ENCODE measurements at regions not wholly inside any gene's neighbourhood (a gene's known extent, or its start where the extent isn't known, plus 50 kb on each side); places are given as distances from the start of the nearest gene placed in this dataset.

DNA sequence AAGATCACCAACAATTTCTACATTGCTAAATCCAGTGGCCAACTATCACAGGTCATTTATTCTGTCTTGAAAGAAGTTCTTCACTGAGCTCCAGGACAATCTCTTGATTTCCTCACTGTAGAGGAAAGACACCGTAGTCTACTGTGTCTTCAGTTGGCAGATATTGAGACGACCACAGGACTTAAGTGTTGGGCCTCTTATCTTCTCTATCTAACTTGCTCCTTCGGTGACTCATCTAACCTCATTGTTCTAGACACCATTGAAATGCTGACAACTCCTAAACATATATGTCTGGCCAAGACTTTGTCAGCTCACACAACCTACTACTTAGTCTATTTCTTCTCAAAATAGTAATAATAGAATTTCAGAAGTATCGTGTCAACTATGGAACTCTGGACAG lies 425.8 kb downstream of the ARAP2 start:
- TF ChIP-seq USF1 (IDR thresholded peaks at IDR 0.05) (no peak), CEBPB (IDR thresholded peaks at IDR 0.05) (no peak), YY1 (IDR thresholded peaks at IDR 0.05; ENCODE audit: low read depth) (no peak)

- TF ChIP-seq, protein P1, sequence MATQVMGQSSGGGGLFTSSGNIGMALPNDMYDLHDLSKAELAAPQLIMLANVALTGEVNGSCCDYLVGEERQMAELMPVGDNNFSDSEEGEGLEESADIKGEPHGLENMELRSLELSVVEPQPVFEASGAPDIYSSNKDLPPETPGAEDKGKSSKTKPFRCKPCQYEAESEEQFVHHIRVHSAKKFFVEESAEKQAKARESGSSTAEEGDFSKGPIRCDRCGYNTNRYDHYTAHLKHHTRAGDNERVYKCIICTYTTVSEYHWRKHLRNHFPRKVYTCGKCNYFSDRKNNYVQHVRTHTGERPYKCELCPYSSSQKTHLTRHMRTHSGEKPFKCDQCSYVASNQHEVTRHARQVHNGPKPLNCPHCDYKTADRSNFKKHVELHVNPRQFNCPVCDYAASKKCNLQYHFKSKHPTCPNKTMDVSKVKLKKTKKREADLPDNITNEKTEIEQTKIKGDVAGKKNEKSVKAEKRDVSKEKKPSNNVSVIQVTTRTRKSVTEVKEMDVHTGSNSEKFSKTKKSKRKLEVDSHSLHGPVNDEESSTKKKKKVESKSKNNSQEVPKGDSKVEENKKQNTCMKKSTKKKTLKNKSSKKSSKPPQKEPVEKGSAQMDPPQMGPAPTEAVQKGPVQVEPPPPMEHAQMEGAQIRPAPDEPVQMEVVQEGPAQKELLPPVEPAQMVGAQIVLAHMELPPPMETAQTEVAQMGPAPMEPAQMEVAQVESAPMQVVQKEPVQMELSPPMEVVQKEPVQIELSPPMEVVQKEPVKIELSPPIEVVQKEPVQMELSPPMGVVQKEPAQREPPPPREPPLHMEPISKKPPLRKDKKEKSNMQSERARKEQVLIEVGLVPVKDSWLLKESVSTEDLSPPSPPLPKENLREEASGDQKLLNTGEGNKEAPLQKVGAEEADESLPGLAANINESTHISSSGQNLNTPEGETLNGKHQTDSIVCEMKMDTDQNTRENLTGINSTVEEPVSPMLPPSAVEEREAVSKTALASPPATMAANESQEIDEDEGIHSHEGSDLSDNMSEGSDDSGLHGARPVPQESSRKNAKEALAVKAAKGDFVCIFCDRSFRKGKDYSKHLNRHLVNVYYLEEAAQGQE (IDR thresholded peaks at IDR 0.05; ENCODE audit: low read depth) = no peak
- peak; percentile 53; the same call in 1 of the 2 replicates for TF ChIP-seq EP300 (IDR thresholded peaks at IDR 0.05; ENCODE audit: borderline replicate concordance)
- peak; percentile 80 for TF ChIP-seq FOXM1 (IDR thresholded peaks at IDR 0.05; ENCODE audit: borderline replicate concordance, low read depth)
- peak; percentile 86 for TF ChIP-seq TEAD4 (IDR thresholded peaks at IDR 0.05)
- no peak for TF ChIP-seq USF1 (IDR thresholded peaks at IDR 0.05)
- no peak for TF ChIP-seq EGR1 (IDR thresholded peaks at IDR 0.05)
- TF ChIP-seq CEBPB (IDR thresholded peaks at IDR 0.05) = peak; percentile 82
- no peak for TF ChIP-seq YY1 (IDR thresholded peaks at IDR 0.05; ENCODE audit: low read depth)
- peak; percentile 63 for TF ChIP-seq TCF12 (IDR thresholded peaks at IDR 0.05; ENCODE audit: low read depth)
- TF ChIP-seq, protein P2, sequence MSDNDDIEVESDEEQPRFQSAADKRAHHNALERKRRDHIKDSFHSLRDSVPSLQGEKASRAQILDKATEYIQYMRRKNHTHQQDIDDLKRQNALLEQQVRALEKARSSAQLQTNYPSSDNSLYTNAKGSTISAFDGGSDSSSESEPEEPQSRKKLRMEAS (IDR thresholded peaks at IDR 0.05) = no peak
- TF ChIP-seq NFIC (IDR thresholded peaks at IDR 0.05) = peak; percentile 91
- no peak for TF ChIP-seq CREB1 (IDR thresholded peaks at IDR 0.05; ENCODE audit: low read depth)
- no peak for TF ChIP-seq RAD21 (IDR thresholded peaks at IDR 0.05; ENCODE audit: low read depth)
- TF ChIP-seq ZBTB7A (IDR thresholded peaks at IDR 0.05; ENCODE audit: low read depth) = no peak
- no peak for TF ChIP-seq TAF1 (IDR thresholded peaks at IDR 0.05; ENCODE audit: low read depth)
Observed at GRCh38 chr4:35820003-35820402, 424.3 kb downstream of the ARAP2 start.

- TF ChIP-seq TEAD4 (IDR thresholded peaks at IDR 0.05) = no peak
- TF ChIP-seq CEBPB (IDR thresholded peaks at IDR 0.05) = no peak
- no peak for TF ChIP-seq EGR1 (IDR thresholded peaks at IDR 0.05)
- TF ChIP-seq, protein P2 (IDR thresholded peaks at IDR 0.05) = no peak
Observed at GRCh38 chr4:35824231-35824630, 420.1 kb downstream of the ARAP2 start.

DNA sequence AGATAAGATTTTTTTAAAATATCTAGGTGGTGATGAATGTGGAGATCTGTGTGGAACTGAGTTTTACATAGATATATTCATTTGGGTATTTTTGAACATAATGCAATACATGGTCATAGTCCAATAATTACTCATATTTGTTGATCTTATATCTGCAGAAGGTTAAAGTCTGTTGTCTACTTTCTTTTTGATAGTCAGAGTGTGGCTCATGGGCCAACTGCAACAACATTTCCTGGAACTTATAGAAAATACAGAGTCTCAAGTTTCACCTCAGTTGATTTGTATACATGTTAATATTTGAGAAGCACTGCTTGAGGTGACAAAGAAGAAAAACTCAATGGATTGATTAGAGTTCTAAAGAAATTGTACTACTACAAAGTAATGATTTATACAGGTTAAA lies 408.4 kb downstream of the ARAP2 start:
- no peak for TF ChIP-seq RAD21 (IDR thresholded peaks at IDR 0.05; ENCODE audit: low read depth)
- TF ChIP-seq NFIC (IDR thresholded peaks at IDR 0.05) = no peak
- no peak for TF ChIP-seq FOXM1 (IDR thresholded peaks at IDR 0.05; ENCODE audit: borderline replicate concordance, low read depth)
- no peak for TF ChIP-seq EGR1 (IDR thresholded peaks at IDR 0.05)
- TF ChIP-seq, protein P2 (IDR thresholded peaks at IDR 0.05) = no peak
- no peak for TF ChIP-seq EP300 (IDR thresholded peaks at IDR 0.05; ENCODE audit: borderline replicate concordance)
- TF ChIP-seq TAF1 (IDR thresholded peaks at IDR 0.05; ENCODE audit: low read depth) = no peak
- no peak for TF ChIP-seq YY1 (IDR thresholded peaks at IDR 0.05; ENCODE audit: low read depth)
- TF ChIP-seq TEAD4 (IDR thresholded peaks at IDR 0.05) = no peak
- TF ChIP-seq, protein P1 (IDR thresholded peaks at IDR 0.05; ENCODE audit: low read depth) = no peak
- TF ChIP-seq TCF12 (IDR thresholded peaks at IDR 0.05; ENCODE audit: low read depth) = no peak
- no peak for TF ChIP-seq ZBTB7A (IDR thresholded peaks at IDR 0.05; ENCODE audit: low read depth)
- no peak for TF ChIP-seq CEBPB (IDR thresholded peaks at IDR 0.05)
- TF ChIP-seq USF1 (IDR thresholded peaks at IDR 0.05) = no peak
- no peak for TF ChIP-seq CREB1 (IDR thresholded peaks at IDR 0.05; ENCODE audit: low read depth)

DNA sequence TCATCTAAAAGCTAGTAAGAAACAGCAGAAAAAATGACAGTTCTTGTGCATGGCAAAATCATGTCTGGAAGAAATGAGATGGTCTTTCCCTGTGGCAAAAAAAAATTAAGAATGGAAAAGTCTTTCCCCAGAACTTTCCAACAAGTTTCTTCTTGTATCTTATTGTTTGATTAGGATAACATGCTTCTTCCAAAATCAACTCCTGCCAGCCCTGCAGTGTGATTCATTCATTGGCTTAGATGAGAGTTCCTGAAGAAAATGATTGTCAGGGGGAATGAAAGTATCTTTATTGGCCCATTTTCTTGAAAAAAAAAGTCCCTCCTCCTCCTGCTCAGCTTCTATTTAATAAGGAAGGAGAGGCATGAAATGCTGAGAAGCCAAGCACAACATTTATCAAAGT lies 407.7 kb downstream of the ARAP2 start:
- TF ChIP-seq, protein P2 (IDR thresholded peaks at IDR 0.05) = no peak
- no peak for TF ChIP-seq EGR1 (IDR thresholded peaks at IDR 0.05)
- no peak for TF ChIP-seq RAD21 (IDR thresholded peaks at IDR 0.05; ENCODE audit: low read depth)
- no peak for TF ChIP-seq TEAD4 (IDR thresholded peaks at IDR 0.05)
- TF ChIP-seq YY1 (IDR thresholded peaks at IDR 0.05; ENCODE audit: low read depth) = no peak
- no peak for TF ChIP-seq TCF12 (IDR thresholded peaks at IDR 0.05; ENCODE audit: low read depth)
- no peak for TF ChIP-seq EP300 (IDR thresholded peaks at IDR 0.05; ENCODE audit: borderline replicate concordance)

- TF ChIP-seq YY1 (IDR thresholded peaks at IDR 0.05; ENCODE audit: low read depth) (no peak), ZBTB7A (IDR thresholded peaks at IDR 0.05; ENCODE audit: low read depth) (no peak), EGR1 (IDR thresholded peaks at IDR 0.05) (no peak)
- TF ChIP-seq, protein P1 (IDR thresholded peaks at IDR 0.05; ENCODE audit: low read depth) = no peak
- TF ChIP-seq, protein P2 (IDR thresholded peaks at IDR 0.05) = no peak
Observed at GRCh38 chr4:35867057-35867456, 377.3 kb downstream of the ARAP2 start.
